ENCODE measurements at regions not wholly inside any gene's neighbourhood (a gene's known extent, or its start where the extent isn't known, plus 50 kb on each side); places are given as distances from the start of the nearest gene placed in this dataset.

- TF ChIP-seq EZH2phosphoT487 (IDR thresholded peaks at IDR 0.05; ENCODE audit: borderline replicate concordance), result no peak
- TF ChIP-seq CTCF (conservative IDR thresholded peaks at IDR 0.05; ENCODE audit: low read length), result no peak
Measured at GRCh38 chr4:110289601-110290100, 91.2 kb upstream of the ELOVL6 start.
